Glutamatergic neuron (in vitro differentiated cells): ENCODE measurements at regions not wholly inside any gene's neighbourhood (a gene's known extent, or its start where the extent isn't known, plus 50 kb on each side); places are given as distances from the start of the nearest gene placed in this dataset.

Experiments
- DNase-seq: peaks from one replicate; pipeline ENCODE4 v3.0.0; 2022
- H3K27ac Mint-ChIP-seq: one replicate; pipeline ENCODE4 v1.8.0; 2020; ENCODE audit warnings: mild to moderate bottlenecking, mixed read lengths, inconsistent platforms; ENCODE audit not compliant: unreplicated experiment
- H3K27me3 Mint-ChIP-seq: one replicate; pipeline ENCODE4 v1.8.0; 2020; ENCODE audit warnings: mild to moderate bottlenecking, moderate library complexity, mixed read lengths, inconsistent platforms; ENCODE audit not compliant: unreplicated experiment
- H3K36me3 Mint-ChIP-seq: one replicate; pipeline ENCODE4 v1.8.0; 2020; ENCODE audit warnings: mild to moderate bottlenecking, mixed read lengths, inconsistent platforms; ENCODE audit not compliant: unreplicated experiment
- H3K4me1 Mint-ChIP-seq: one replicate; pipeline ENCODE4 v1.8.0; 2020; ENCODE audit warnings: mild to moderate bottlenecking, low read depth, mixed read lengths, inconsistent platforms; ENCODE audit not compliant: unreplicated experiment
- H3K4me3 Mint-ChIP-seq: one replicate; pipeline ENCODE4 v1.8.0; 2020; ENCODE audit warnings: mild to moderate bottlenecking, mixed read lengths, inconsistent platforms; ENCODE audit not compliant: unreplicated experiment
- H3K9me3 Mint-ChIP-seq: one replicate; pipeline ENCODE4 v1.8.0; 2020; ENCODE audit warnings: mild to moderate bottlenecking, moderate library complexity, mixed read lengths, inconsistent platforms; ENCODE audit not compliant: unreplicated experiment
- CTCF ChIP-seq: fragments of 200-600 bp; sonication (generic); IDR thresholded peaks from one replicate; pipeline ENCODE4 v1.5.0; 2021; ENCODE audit not compliant: partially characterized antibody, unreplicated experiment

GRCh38 chr2:103660947-103661346 is 899.1 kb downstream of the TMEM182 start:
- H3K4me3 Mint-ChIP-seq: no peak overlapping the region
- H3K9me3 Mint-ChIP-seq: peaks cover 1% of the 10 kb centered on the region
- no peak for DNase-seq
- no peak overlapping the region for H3K27ac Mint-ChIP-seq
- H3K4me1 Mint-ChIP-seq: peaks cover 17% of the 10 kb centered on the region
- no peak for TF ChIP-seq CTCF
- H3K27me3 Mint-ChIP-seq: no peaks in the 10 kb centered on the region
- no peaks in the 10 kb centered on the region for H3K36me3 Mint-ChIP-seq

GRCh38 chr2:103664690-103665089 is 902.9 kb downstream of the TMEM182 start:
- Mint-ChIP-seq H3K36me3 (no peaks in the 10 kb centered on the region), H3K9me3 (peaks cover 6% of the 10 kb centered on the region), H3K4me3 (no peak overlapping the region), H3K4me1 (peaks cover 25% of the 10 kb centered on the region), H3K27ac (no peak overlapping the region), H3K27me3 (peaks cover 4% of the 10 kb centered on the region)
- no peak for DNase-seq
- TF ChIP-seq CTCF: no peak

GRCh38 chr2:103667335-103667884 is 905.6 kb downstream of the TMEM182 start:
- DNase-seq: no peak
- H3K27ac Mint-ChIP-seq: no peak overlapping the region
- peaks cover 9% of the 10 kb centered on the region for H3K9me3 Mint-ChIP-seq
- no peak for TF ChIP-seq CTCF
- peaks cover 8% of the 10 kb centered on the region for H3K27me3 Mint-ChIP-seq
- no peak overlapping the region for H3K4me3 Mint-ChIP-seq
- peaks cover 30% of the 10 kb centered on the region for H3K4me1 Mint-ChIP-seq
- H3K36me3 Mint-ChIP-seq: no peaks in the 10 kb centered on the region

- peak overlapping the region; percentile 26 for H3K4me3 Mint-ChIP-seq
- H3K36me3 Mint-ChIP-seq: no peaks in the 10 kb centered on the region
- peak; percentile 38 for DNase-seq
- H3K27me3 Mint-ChIP-seq: peaks cover 8% of the 10 kb centered on the region
- H3K27ac Mint-ChIP-seq: peak overlapping the region; percentile 65
- peaks cover 10% of the 10 kb centered on the region for H3K9me3 Mint-ChIP-seq
- TF ChIP-seq CTCF: no peak
- H3K4me1 Mint-ChIP-seq: peaks cover 27% of the 10 kb centered on the region
Measured at GRCh38 chr2:103669531-103669930, 907.7 kb downstream of the TMEM182 start.
